ENCODE measurements at regions not wholly inside any gene's neighbourhood (a gene's known extent, or its start where the extent isn't known, plus 50 kb on each side); places are given as distances from the start of the nearest gene placed in this dataset.

DNA sequence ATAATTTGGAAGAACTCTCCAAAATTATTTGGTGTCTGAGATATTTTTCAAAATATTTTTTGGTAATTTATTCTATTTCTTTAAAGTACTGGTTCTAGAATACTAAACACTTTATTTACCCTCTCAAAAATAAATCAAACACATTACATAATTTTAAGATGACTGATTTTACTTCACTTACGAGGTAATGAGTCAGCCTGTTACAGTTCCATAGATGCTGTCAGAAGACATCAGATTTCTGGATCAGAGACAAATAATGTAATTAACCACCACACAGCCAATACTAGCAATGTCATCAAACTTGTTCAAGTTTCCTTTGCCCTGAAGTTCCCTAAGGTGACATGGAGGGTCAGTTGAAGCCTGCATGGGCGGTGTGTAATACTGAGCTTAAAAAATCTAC is 106.1 kb upstream of the CDH9 start:
- no peak for ATAC-seq

DNA sequence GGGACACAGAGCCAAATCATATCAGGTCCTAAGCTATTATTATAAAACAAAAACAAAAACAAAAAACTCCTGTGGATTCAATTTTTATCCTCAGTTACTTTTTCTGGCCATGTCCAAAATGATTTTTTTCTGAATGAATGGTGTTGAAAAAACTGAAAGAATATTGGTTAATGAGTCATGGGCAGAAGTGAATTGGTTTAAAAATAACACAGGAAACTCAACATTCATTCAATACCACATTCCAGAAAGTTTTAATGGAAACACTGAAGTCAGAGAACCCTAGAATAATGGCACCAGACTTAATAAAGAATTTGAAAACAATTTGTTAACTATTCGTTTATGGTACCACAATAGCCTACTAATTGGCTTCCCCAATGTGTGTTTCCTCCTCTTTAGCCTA is 102.4 kb upstream of the CDH9 start:
- ATAC-seq: no peak

More for the DNA sequence above, 106.1 kb upstream of the CDH9 start:
- TF ChIP-seq ZC3H10 (CRISPR knock-in tag; IDR thresholded peaks at IDR 0.05) (no peak), GLIS3 (CRISPR knock-in tag; IDR thresholded peaks at IDR 0.05) (no peak), PPARA (CRISPR knock-in tag; IDR thresholded peaks at IDR 0.05; ENCODE audit: borderline replicate concordance) (no peak), ESRRG (CRISPR knock-in tag; IDR thresholded peaks at IDR 0.05) (no peak), BACH2 (CRISPR knock-in tag; IDR thresholded peaks at IDR 0.05; ENCODE audit: borderline replicate concordance) (no peak), CSDC2 (CRISPR knock-in tag; IDR thresholded peaks at IDR 0.05) (no peak), RARB (CRISPR knock-in tag; IDR thresholded peaks at IDR 0.05) (no peak), SNAI2 (CRISPR knock-in tag; IDR thresholded peaks at IDR 0.05) (no peak), OSR1 (CRISPR knock-in tag; IDR thresholded peaks at IDR 0.05) (no peak), ISL1 (CRISPR knock-in tag; IDR thresholded peaks at IDR 0.05) (no peak), TOX (CRISPR knock-in tag; IDR thresholded peaks at IDR 0.05; ENCODE audit: borderline replicate concordance) (no peak), ZFP3 (CRISPR knock-in tag; IDR thresholded peaks at IDR 0.05) (no peak), ZNF565 (CRISPR knock-in tag; conservative IDR thresholded peaks at IDR 0.05; ENCODE audit: low read depth) (no peak), ARNTL (CRISPR knock-in tag; IDR thresholded peaks at IDR 0.05; ENCODE audit: borderline replicate concordance, low read depth) (no peak), ZNF70 (CRISPR knock-in tag; IDR thresholded peaks at IDR 0.05) (no peak)
- TF ChIP-seq, protein P1, sequence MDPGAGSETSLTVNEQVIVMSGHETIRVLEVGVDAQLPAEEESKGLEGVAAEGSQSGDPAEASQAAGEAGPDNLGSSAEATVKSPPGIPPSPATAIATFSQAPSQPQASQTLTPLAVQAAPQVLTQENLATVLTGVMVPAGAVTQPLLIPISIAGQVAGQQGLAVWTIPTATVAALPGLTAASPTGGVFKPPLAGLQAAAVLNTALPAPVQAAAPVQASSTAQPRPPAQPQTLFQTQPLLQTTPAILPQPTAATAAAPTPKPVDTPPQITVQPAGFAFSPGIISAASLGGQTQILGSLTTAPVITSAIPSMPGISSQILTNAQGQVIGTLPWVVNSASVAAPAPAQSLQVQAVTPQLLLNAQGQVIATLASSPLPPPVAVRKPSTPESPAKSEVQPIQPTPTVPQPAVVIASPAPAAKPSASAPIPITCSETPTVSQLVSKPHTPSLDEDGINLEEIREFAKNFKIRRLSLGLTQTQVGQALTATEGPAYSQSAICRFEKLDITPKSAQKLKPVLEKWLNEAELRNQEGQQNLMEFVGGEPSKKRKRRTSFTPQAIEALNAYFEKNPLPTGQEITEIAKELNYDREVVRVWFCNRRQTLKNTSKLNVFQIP (CRISPR knock-in tag; IDR thresholded peaks at IDR 0.05; ENCODE audit: borderline replicate concordance, low read depth): no peak
- TF ChIP-seq, protein P2, sequence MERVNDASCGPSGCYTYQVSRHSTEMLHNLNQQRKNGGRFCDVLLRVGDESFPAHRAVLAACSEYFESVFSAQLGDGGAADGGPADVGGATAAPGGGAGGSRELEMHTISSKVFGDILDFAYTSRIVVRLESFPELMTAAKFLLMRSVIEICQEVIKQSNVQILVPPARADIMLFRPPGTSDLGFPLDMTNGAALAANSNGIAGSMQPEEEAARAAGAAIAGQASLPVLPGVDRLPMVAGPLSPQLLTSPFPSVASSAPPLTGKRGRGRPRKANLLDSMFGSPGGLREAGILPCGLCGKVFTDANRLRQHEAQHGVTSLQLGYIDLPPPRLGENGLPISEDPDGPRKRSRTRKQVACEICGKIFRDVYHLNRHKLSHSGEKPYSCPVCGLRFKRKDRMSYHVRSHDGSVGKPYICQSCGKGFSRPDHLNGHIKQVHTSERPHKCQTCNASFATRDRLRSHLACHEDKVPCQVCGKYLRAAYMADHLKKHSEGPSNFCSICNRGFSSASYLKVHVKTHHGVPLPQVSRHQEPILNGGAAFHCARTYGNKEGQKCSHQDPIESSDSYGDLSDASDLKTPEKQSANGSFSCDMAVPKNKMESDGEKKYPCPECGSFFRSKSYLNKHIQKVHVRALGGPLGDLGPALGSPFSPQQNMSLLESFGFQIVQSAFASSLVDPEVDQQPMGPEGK (CRISPR knock-in tag; IDR thresholded peaks at IDR 0.05; ENCODE audit: borderline replicate concordance): no peak
- TF ChIP-seq, protein P3, sequence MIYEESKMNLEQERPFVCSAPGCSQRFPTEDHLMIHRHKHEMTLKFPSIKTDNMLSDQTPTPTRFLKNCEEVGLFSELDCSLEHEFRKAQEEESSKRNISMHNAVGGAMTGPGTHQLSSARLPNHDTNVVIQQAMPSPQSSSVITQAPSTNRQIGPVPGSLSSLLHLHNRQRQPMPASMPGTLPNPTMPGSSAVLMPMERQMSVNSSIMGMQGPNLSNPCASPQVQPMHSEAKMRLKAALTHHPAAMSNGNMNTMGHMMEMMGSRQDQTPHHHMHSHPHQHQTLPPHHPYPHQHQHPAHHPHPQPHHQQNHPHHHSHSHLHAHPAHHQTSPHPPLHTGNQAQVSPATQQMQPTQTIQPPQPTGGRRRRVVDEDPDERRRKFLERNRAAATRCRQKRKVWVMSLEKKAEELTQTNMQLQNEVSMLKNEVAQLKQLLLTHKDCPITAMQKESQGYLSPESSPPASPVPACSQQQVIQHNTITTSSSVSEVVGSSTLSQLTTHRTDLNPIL (CRISPR knock-in tag; IDR thresholded peaks at IDR 0.05; ENCODE audit: low read depth): no peak
- TF ChIP-seq, protein P4, sequence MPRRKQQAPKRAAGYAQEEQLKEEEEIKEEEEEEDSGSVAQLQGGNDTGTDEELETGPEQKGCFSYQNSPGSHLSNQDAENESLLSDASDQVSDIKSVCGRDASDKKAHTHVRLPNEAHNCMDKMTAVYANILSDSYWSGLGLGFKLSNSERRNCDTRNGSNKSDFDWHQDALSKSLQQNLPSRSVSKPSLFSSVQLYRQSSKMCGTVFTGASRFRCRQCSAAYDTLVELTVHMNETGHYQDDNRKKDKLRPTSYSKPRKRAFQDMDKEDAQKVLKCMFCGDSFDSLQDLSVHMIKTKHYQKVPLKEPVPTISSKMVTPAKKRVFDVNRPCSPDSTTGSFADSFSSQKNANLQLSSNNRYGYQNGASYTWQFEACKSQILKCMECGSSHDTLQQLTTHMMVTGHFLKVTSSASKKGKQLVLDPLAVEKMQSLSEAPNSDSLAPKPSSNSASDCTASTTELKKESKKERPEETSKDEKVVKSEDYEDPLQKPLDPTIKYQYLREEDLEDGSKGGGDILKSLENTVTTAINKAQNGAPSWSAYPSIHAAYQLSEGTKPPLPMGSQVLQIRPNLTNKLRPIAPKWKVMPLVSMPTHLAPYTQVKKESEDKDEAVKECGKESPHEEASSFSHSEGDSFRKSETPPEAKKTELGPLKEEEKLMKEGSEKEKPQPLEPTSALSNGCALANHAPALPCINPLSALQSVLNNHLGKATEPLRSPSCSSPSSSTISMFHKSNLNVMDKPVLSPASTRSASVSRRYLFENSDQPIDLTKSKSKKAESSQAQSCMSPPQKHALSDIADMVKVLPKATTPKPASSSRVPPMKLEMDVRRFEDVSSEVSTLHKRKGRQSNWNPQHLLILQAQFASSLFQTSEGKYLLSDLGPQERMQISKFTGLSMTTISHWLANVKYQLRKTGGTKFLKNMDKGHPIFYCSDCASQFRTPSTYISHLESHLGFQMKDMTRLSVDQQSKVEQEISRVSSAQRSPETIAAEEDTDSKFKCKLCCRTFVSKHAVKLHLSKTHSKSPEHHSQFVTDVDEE (CRISPR knock-in tag; IDR thresholded peaks at IDR 0.05): no peak

More for the DNA sequence above, 102.4 kb upstream of the CDH9 start:
- TF ChIP-seq ISL1 (CRISPR knock-in tag; IDR thresholded peaks at IDR 0.05): no peak
- TF ChIP-seq PPARA (CRISPR knock-in tag; IDR thresholded peaks at IDR 0.05; ENCODE audit: borderline replicate concordance): no peak
- TF ChIP-seq TCF4 (CRISPR knock-in tag; IDR thresholded peaks at IDR 0.05; ENCODE audit: borderline replicate concordance): no peak
- TF ChIP-seq, protein P5, sequence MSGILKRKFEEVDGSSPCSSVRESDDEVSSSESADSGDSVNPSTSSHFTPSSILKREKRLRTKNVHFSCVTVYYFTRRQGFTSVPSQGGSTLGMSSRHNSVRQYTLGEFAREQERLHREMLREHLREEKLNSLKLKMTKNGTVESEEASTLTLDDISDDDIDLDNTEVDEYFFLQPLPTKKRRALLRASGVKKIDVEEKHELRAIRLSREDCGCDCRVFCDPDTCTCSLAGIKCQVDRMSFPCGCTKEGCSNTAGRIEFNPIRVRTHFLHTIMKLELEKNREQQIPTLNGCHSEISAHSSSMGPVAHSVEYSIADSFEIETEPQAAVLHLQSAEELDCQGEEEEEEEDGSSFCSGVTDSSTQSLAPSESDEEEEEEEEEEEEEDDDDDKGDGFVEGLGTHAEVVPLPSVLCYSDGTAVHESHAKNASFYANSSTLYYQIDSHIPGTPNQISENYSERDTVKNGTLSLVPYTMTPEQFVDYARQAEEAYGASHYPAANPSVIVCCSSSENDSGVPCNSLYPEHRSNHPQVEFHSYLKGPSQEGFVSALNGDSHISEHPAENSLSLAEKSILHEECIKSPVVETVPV (CRISPR knock-in tag; IDR thresholded peaks at IDR 0.05): no peak
- TF ChIP-seq ZNF8 (CRISPR knock-in tag; IDR thresholded peaks at IDR 0.05): no peak
- no peak for TF ChIP-seq ZFP30 (CRISPR knock-in tag; IDR thresholded peaks at IDR 0.05)
- no peak for TF ChIP-seq CSDC2 (CRISPR knock-in tag; IDR thresholded peaks at IDR 0.05)
- no peak for TF ChIP-seq GLIS3 (CRISPR knock-in tag; IDR thresholded peaks at IDR 0.05)
- TF ChIP-seq RARB (CRISPR knock-in tag; IDR thresholded peaks at IDR 0.05): no peak
- no peak for TF ChIP-seq ZNF70 (CRISPR knock-in tag; IDR thresholded peaks at IDR 0.05)
- TF ChIP-seq, protein P3 (CRISPR knock-in tag; IDR thresholded peaks at IDR 0.05; ENCODE audit: low read depth): no peak
- no peak for TF ChIP-seq OSR1 (CRISPR knock-in tag; IDR thresholded peaks at IDR 0.05)
- TF ChIP-seq ZNF565 (CRISPR knock-in tag; conservative IDR thresholded peaks at IDR 0.05; ENCODE audit: low read depth): no peak
- TF ChIP-seq, protein P1 (CRISPR knock-in tag; IDR thresholded peaks at IDR 0.05; ENCODE audit: borderline replicate concordance, low read depth): no peak

All from SK-N-SH treated with all-trans-retinoic acid at 6 μM for 48 hours (cell line).